ENCODE measurements at regions not wholly inside any gene's neighbourhood (a gene's known extent, or its start where the extent isn't known, plus 50 kb on each side); places are given as distances from the start of the nearest gene placed in this dataset.

DNA sequence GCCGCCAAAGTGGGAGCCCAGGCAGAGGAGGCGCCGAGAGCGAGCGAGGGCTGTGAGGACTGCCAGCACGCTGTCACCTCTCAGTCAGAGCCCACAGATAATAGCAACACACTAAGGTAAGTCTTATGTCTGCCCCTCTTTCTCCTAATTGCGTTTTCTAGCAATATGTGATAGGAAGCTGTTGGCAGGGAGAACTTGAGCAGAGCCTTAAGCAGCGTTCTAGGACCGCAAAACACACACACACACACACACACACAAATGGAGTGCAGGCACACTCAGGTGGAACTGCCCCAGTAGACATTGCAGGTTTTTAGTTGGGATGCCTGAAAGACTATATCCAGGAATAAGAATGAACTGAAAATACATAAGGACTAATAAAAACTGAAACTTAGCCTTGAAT, 1188.5 kb downstream of the NXPH1 start:
- no CpG with 5 or more reads among the region's 9 CpGs for WGBS (ENCODE audit: insufficient coverage, low lambda C conversion rate)
- no peaks in the 10 kb centered on the region for H3K4me1 ChIP-seq (ENCODE audit: control insufficient read depth, insufficient read depth, low read length)
- no peaks in the 10 kb centered on the region for H3K36me3 ChIP-seq (ENCODE audit: control insufficient read depth, insufficient read depth, low read length)
- no peaks in the 10 kb centered on the region for H3K27me3 ChIP-seq (ENCODE audit: control insufficient read depth, insufficient read depth, low read length)
- no peak for DNase-seq
- no peak overlapping the region for H3K27ac ChIP-seq (ENCODE audit: low read length)
- peaks cover 9% of the 10 kb centered on the region for H3K9me3 ChIP-seq (ENCODE audit: control insufficient read depth, low read depth, low read length)
- H3K4me3 ChIP-seq (ENCODE audit: low read length): no peak overlapping the region

GRCh38 chr7:9625953-9626352, 1192.5 kb downstream of the NXPH1 start:
- WGBS (ENCODE audit: insufficient coverage, low lambda C conversion rate): 100% methylated on average over 1 of the region's 3 CpGs

DNA sequence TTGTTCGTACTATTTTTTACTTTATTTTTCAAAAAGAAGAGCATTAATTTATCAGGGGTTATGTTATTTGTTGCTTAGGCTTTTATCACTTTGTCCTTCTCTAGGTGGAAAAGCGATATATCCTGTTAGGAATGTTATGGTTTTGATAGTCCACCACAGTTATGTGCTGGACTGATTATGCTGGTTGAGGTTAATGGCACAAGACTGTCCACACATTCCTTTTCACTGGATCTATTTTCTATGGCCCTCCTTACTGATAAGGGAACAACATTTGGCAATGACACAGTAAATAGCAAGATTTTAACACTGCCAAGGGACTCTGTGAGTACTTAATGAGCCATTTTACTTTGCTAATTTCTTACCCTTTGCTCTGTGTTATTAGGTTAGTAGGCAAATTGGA, 1212.3 kb downstream of the NXPH1 start:
- H3K36me3 ChIP-seq (ENCODE audit: control insufficient read depth, insufficient read depth, low read length): no peaks in the 10 kb centered on the region
- H3K9me3 ChIP-seq (ENCODE audit: control insufficient read depth, low read depth, low read length): no peaks in the 10 kb centered on the region
- 75% methylated on average over 1 of the region's 2 CpGs for WGBS (ENCODE audit: insufficient coverage, low lambda C conversion rate)
- H3K4me3 ChIP-seq (ENCODE audit: low read length): no peak overlapping the region
- no peaks in the 10 kb centered on the region for H3K4me1 ChIP-seq (ENCODE audit: control insufficient read depth, insufficient read depth, low read length)
- H3K27ac ChIP-seq (ENCODE audit: low read length): no peak overlapping the region
- DNase-seq: no peak
- no peaks in the 10 kb centered on the region for H3K27me3 ChIP-seq (ENCODE audit: control insufficient read depth, insufficient read depth, low read length)

More at GRCh38 chr7:9625953-9626352, 1192.5 kb downstream of the NXPH1 start:
- H3K27ac ChIP-seq (ENCODE audit: low read length): no peak overlapping the region
- H3K4me1 ChIP-seq (ENCODE audit: control insufficient read depth, insufficient read depth, low read length): no peaks in the 10 kb centered on the region
- H3K36me3 ChIP-seq (ENCODE audit: control insufficient read depth, insufficient read depth, low read length): no peaks in the 10 kb centered on the region
- peaks cover 9% of the 10 kb centered on the region for H3K9me3 ChIP-seq (ENCODE audit: control insufficient read depth, low read depth, low read length)
- no peak for DNase-seq
- H3K27me3 ChIP-seq (ENCODE audit: control insufficient read depth, insufficient read depth, low read length): no peaks in the 10 kb centered on the region
- H3K4me3 ChIP-seq (ENCODE audit: low read length): no peak overlapping the region

- WGBS (ENCODE audit: insufficient coverage, low lambda C conversion rate): 88% methylated on average over 2 of the region's 4 CpGs
These were observed 1223.8 kb downstream of the NXPH1 start for GRCh38 chr7:9657257-9657656.

GRCh38 chr7:9671979-9672917, 1238.8 kb downstream of the NXPH1 start:
- H3K27ac ChIP-seq (ENCODE audit: low read length): no peak overlapping the region
- WGBS (ENCODE audit: insufficient coverage, low lambda C conversion rate): 83% methylated on average over 2 of the region's 7 CpGs
- H3K4me1 ChIP-seq (ENCODE audit: control insufficient read depth, insufficient read depth, low read length): no peaks in the 10 kb centered on the region
- H3K36me3 ChIP-seq (ENCODE audit: control insufficient read depth, insufficient read depth, low read length): no peaks in the 10 kb centered on the region
- H3K27me3 ChIP-seq (ENCODE audit: control insufficient read depth, insufficient read depth, low read length): no peaks in the 10 kb centered on the region
- H3K4me3 ChIP-seq (ENCODE audit: low read length): no peak overlapping the region
- no peak for DNase-seq
- H3K9me3 ChIP-seq (ENCODE audit: control insufficient read depth, low read depth, low read length): no peaks in the 10 kb centered on the region

More at GRCh38 chr7:9657257-9657656, 1223.8 kb downstream of the NXPH1 start:
- Histone ChIP-seq H3K4me3 (ENCODE audit: low read length) (no peak overlapping the region), H3K9me3 (ENCODE audit: control insufficient read depth, low read depth, low read length) (no peaks in the 10 kb centered on the region), H3K4me1 (ENCODE audit: control insufficient read depth, insufficient read depth, low read length) (no peaks in the 10 kb centered on the region), H3K27me3 (ENCODE audit: control insufficient read depth, insufficient read depth, low read length) (no peaks in the 10 kb centered on the region), H3K27ac (ENCODE audit: low read length) (no peak overlapping the region), H3K36me3 (ENCODE audit: control insufficient read depth, insufficient read depth, low read length) (no peaks in the 10 kb centered on the region)
- no peak for DNase-seq

- 100% methylated on average over 2 of the region's 2 CpGs for WGBS (ENCODE audit: insufficient coverage, low lambda C conversion rate)
- no peaks in the 10 kb centered on the region for H3K9me3 ChIP-seq (ENCODE audit: control insufficient read depth, low read depth, low read length)
- no peaks in the 10 kb centered on the region for H3K4me1 ChIP-seq (ENCODE audit: control insufficient read depth, insufficient read depth, low read length)
- H3K27me3 ChIP-seq (ENCODE audit: control insufficient read depth, insufficient read depth, low read length): no peaks in the 10 kb centered on the region
- no peak for DNase-seq
- H3K27ac ChIP-seq (ENCODE audit: low read length): no peak overlapping the region
- no peak overlapping the region for H3K4me3 ChIP-seq (ENCODE audit: low read length)
- no peaks in the 10 kb centered on the region for H3K36me3 ChIP-seq (ENCODE audit: control insufficient read depth, insufficient read depth, low read length)
These were observed 1247.3 kb downstream of the NXPH1 start for GRCh38 chr7:9680713-9681112.

- no CpG with 5 or more reads among the region's 4 CpGs for WGBS (ENCODE audit: insufficient coverage, low lambda C conversion rate)
These were observed 1247.9 kb downstream of the NXPH1 start for GRCh38 chr7:9681284-9681683.

GRCh38 chr7:9691286-9691685, 1257.9 kb downstream of the NXPH1 start:
- Histone ChIP-seq H3K9me3 (ENCODE audit: control insufficient read depth, low read depth, low read length) (peaks cover 2% of the 10 kb centered on the region), H3K27ac (ENCODE audit: low read length) (no peak overlapping the region), H3K4me3 (ENCODE audit: low read length) (no peak overlapping the region), H3K27me3 (ENCODE audit: control insufficient read depth, insufficient read depth, low read length) (no peaks in the 10 kb centered on the region), H3K4me1 (ENCODE audit: control insufficient read depth, insufficient read depth, low read length) (no peaks in the 10 kb centered on the region), H3K36me3 (ENCODE audit: control insufficient read depth, insufficient read depth, low read length) (no peaks in the 10 kb centered on the region)
- WGBS (ENCODE audit: insufficient coverage, low lambda C conversion rate): no CpG with 5 or more reads among the region's 2 CpGs
- DNase-seq: no peak

More at GRCh38 chr7:9681284-9681683, 1247.9 kb downstream of the NXPH1 start:
- no peaks in the 10 kb centered on the region for H3K27me3 ChIP-seq (ENCODE audit: control insufficient read depth, insufficient read depth, low read length)
- H3K36me3 ChIP-seq (ENCODE audit: control insufficient read depth, insufficient read depth, low read length): no peaks in the 10 kb centered on the region
- H3K4me1 ChIP-seq (ENCODE audit: control insufficient read depth, insufficient read depth, low read length): no peaks in the 10 kb centered on the region
- H3K9me3 ChIP-seq (ENCODE audit: control insufficient read depth, low read depth, low read length): no peaks in the 10 kb centered on the region
- DNase-seq: no peak
- H3K4me3 ChIP-seq (ENCODE audit: low read length): no peak overlapping the region
- no peak overlapping the region for H3K27ac ChIP-seq (ENCODE audit: low read length)

GRCh38 chr7:9698375-9698774, 1265.0 kb downstream of the NXPH1 start:
- no peak for DNase-seq
- H3K9me3 ChIP-seq (ENCODE audit: control insufficient read depth, low read depth, low read length): no peaks in the 10 kb centered on the region
- no peak overlapping the region for H3K4me3 ChIP-seq (ENCODE audit: low read length)
- no peak overlapping the region for H3K27ac ChIP-seq (ENCODE audit: low read length)
- no peaks in the 10 kb centered on the region for H3K27me3 ChIP-seq (ENCODE audit: control insufficient read depth, insufficient read depth, low read length)
- H3K36me3 ChIP-seq (ENCODE audit: control insufficient read depth, insufficient read depth, low read length): no peaks in the 10 kb centered on the region
- no peaks in the 10 kb centered on the region for H3K4me1 ChIP-seq (ENCODE audit: control insufficient read depth, insufficient read depth, low read length)

DNA sequence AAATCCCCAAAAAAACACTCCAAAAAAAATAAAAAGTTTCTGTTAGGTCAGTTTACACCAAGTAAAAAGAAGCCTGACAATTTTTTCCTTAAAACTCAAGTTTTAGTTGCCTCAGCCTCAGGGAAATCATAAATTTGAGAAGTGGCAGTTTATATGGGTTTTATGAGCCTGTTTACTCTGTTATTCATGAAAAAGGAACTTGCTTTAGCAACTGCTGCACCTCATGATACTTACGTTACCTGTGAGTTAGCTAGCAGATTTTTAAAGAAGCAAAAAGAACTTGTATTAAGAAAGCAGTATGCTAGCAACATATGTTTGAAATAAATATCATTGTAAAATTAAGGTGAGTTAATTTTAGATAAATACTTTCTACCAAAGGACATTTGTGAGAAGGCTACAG, 1264.5 kb upstream of the PHF14 start:
- no peaks in the 10 kb centered on the region for H3K27me3 ChIP-seq (ENCODE audit: control insufficient read depth, insufficient read depth, low read length)
- DNase-seq: no peak
- no CpG with 5 or more reads among the region's 1 CpG for WGBS (ENCODE audit: insufficient coverage, low lambda C conversion rate)
- no peaks in the 10 kb centered on the region for H3K36me3 ChIP-seq (ENCODE audit: control insufficient read depth, insufficient read depth, low read length)
- H3K27ac ChIP-seq (ENCODE audit: low read length): no peak overlapping the region
- no peaks in the 10 kb centered on the region for H3K9me3 ChIP-seq (ENCODE audit: control insufficient read depth, low read depth, low read length)
- H3K4me3 ChIP-seq (ENCODE audit: low read length): no peak overlapping the region
- no peaks in the 10 kb centered on the region for H3K4me1 ChIP-seq (ENCODE audit: control insufficient read depth, insufficient read depth, low read length)

Measured in large intestine (tissue), 3 donors.